NCI-H2227 treated with DMSO at 0.1 percent for 48 hours (cell line): ENCODE measurements at regions not wholly inside any gene's neighbourhood (a gene's known extent, or its start where the extent isn't known, plus 50 kb on each side); places are given as distances from the start of the nearest gene placed in this dataset.

Experiments used
- DNase-seq: peaks from one replicate; lab custom pipeline; 2025; lab: John Stamatoyannopoulos, UW

- DNase-seq, result no peak
Observed at GRCh38 chr1:193674292-193674944, 488.0 kb upstream of the B3GALT2 start.

GRCh38 chr1:193666485-193667083 is 480.2 kb upstream of the B3GALT2 start:
- no peak for DNase-seq

GRCh38 chr1:193663965-193664364 is 477.6 kb upstream of the B3GALT2 start:
- no peak for DNase-seq

GRCh38 chr1:193662030-193662429 is 475.6 kb upstream of the B3GALT2 start:
- DNase-seq, result no peak

GRCh38 chr1:193661385-193661784 is 475.0 kb upstream of the B3GALT2 start:
- no peak for DNase-seq

DNA sequence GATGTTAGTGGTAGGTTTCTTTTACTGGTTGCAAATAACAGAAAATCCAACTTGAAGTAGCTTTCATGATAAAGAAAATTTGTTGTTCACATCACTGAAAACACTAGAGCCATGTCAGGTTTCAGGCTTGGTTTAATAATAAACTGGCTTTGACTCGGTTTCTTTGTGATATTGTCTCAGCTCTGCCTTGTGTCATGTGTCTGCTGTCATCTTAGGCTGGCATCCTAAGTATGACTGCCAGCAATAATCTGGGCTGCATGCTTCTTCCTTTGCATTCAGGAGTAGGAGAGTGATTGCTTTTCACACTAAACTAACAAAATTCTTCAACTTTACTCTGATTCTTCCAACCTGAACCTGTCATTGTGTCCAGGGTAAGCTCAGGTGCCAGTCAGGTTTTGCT is 474.0 kb upstream of the B3GALT2 start:
- DNase-seq, result no peak

DNA sequence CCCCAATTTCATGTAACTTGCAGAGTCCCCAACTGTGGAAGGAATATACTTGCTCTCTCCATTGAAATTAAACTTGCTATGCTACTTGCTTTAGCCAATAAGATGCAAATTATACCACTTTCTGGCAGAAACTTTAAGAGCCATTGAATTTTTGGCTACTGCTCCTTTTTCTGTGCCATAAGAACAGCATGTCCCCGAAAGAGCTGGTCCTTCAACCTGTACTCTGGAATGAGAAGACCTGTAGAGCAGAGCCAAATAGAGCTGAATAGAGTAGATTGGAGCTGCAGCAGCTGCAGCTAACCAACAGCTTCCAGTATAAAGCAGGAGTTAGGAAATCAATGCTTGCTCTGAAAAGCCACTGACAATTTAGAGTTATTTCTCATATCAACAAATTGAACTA is 472.3 kb upstream of the B3GALT2 start:
- no peak for DNase-seq

- no peak for DNase-seq
Observed at GRCh38 chr1:193658081-193658480, 471.7 kb upstream of the B3GALT2 start.

- DNase-seq, result no peak
Observed at GRCh38 chr1:193657552-193657951, 471.1 kb upstream of the B3GALT2 start.

GRCh38 chr1:193656841-193657240 is 470.4 kb upstream of the B3GALT2 start:
- DNase-seq, result no peak

GRCh38 chr1:193654951-193655735 is 468.7 kb upstream of the B3GALT2 start:
- no peak for DNase-seq

GRCh38 chr1:193649587-193649986 is 463.2 kb upstream of the B3GALT2 start:
- DNase-seq, result no peak

- no peak for DNase-seq
Observed at GRCh38 chr1:193634876-193635275, 448.5 kb upstream of the B3GALT2 start.

- DNase-seq, result no peak
Observed at GRCh38 chr1:193634470-193634869, 448.1 kb upstream of the B3GALT2 start.

- DNase-seq, result no peak
Observed at GRCh38 chr1:193633991-193634390, 447.6 kb upstream of the B3GALT2 start.

GRCh38 chr1:193633093-193633492 is 446.7 kb upstream of the B3GALT2 start:
- no peak for DNase-seq

DNA sequence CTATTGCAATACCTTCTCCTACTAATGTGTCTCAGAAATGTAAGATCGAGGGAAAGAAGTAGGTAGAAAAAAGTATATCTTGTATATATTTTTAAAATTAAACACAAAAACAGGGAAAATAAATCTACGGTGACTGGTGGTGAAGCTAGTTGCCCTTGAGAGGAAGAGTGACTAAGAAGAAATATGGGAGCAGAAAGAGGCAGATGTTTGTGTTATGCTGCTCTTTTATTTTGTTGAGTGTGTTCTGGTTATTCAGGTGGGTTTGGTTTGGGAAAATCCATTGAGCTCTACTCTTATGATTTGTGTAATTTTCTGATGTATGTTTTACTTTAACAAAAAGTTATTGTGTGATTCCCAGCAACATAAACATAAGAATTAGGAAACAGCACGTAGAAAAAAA is 444.9 kb upstream of the B3GALT2 start:
- DNase-seq, result no peak

DNA sequence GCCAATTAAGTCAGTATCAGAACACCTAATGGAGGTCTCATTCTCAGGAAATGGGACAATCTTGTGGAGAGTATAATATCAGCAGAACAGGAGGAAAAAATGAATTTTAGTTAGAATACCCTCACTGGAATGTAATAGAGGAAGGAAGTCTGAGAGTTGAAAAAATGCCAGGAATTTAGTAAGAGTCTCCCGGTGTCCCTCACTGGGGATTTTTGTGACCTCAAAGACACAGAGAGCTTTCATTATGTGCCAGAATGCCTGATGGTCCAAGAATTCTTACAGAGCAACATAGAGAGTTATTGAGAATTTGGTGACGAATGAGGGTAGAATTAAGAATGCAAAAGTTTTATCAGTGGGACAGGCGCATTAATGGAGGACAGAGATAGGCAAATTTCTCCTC is 443.5 kb upstream of the B3GALT2 start:
- DNase-seq, result no peak

DNA sequence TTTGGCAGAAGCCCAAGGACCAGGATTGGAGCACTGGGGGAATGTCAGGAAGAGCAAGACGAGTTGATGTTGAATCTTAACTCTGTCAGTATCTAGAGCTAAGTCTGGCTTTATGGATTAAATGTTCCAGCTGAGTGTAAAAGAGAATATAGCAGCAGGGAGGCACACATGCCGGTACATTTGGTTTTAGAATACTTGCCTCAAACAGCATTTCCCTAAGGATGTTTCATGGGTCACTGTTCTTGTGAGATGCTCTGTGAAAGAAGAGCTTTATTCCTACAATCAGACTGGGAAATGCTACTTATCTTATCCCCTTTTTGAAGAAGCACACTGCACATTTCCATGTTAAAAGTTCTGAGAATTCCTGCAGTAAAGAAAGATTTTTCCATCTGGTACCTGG is 440.3 kb upstream of the B3GALT2 start:
- DNase-seq, result no peak

- no peak for DNase-seq
Observed at GRCh38 chr1:193625255-193625654, 438.8 kb upstream of the B3GALT2 start.

- no peak for DNase-seq
Observed at GRCh38 chr1:193619911-193620310, 433.5 kb upstream of the B3GALT2 start.

GRCh38 chr1:193614817-193615216 is 428.4 kb upstream of the B3GALT2 start:
- no peak for DNase-seq

DNA sequence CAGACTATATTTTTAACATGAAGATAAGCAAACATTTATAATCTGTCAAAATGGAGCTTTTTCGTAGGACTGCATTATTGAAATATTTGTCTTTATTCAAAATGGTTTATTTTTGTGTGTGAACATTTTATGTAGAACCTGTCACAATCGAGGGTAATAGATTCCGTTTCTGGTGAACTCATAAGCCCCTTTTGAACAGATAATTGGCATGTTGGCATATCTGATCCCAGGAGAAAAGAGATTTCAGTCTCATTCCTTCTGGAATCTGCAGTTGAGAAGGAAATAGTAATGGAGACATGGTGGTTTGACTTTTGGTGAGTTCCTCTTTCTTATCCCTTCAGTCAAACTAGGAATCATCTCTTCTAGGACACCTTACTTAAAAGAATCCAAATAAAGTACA is 427.9 kb upstream of the B3GALT2 start:
- no peak for DNase-seq
